C4-2B (cell line): ENCODE measurements at regions not wholly inside any gene's neighbourhood (a gene's known extent, or its start where the extent isn't known, plus 50 kb on each side); places are given as distances from the start of the nearest gene placed in this dataset.
"Not testable (repeated sequence)": the region's sequence is repeated elsewhere in the genome, so short reads cannot be mapped to it uniquely, and the experiment has no call there.

Source experiments
- ZFX ChIP-seq: fragments of 450-650 bp; IDR thresholded peaks from 2 replicates; pipeline ENCODE4 v1.6.1; 2017
- TF ChIP-seq, protein P1 (sequence below): fragments of 450-650 bp; conservative IDR thresholded peaks from 2 replicates; pipeline ENCODE4 v1.5.1; 2017; ENCODE audit warnings: mild to moderate bottlenecking

DNA sequence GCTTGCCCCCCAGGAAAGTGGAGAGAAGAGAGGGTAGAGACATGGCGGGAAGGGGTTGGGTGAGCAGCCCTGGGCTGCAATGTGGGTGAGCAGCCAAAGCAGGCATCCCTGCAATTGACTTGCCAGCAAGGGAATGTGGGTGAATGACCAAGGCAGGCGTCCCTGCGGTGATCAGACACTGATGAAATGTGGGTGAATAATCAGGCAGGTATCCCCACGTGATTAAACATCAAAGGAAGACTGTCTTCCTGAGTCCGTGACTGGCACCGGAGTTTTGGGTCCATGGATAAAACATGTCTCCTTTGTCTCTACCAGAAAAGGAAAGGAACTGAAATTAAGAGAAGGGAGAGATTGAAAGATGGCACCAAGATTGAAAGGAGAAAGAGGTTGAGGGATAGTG, 109.9 kb upstream of the PPM1J start:
- TF ChIP-seq, protein P1, sequence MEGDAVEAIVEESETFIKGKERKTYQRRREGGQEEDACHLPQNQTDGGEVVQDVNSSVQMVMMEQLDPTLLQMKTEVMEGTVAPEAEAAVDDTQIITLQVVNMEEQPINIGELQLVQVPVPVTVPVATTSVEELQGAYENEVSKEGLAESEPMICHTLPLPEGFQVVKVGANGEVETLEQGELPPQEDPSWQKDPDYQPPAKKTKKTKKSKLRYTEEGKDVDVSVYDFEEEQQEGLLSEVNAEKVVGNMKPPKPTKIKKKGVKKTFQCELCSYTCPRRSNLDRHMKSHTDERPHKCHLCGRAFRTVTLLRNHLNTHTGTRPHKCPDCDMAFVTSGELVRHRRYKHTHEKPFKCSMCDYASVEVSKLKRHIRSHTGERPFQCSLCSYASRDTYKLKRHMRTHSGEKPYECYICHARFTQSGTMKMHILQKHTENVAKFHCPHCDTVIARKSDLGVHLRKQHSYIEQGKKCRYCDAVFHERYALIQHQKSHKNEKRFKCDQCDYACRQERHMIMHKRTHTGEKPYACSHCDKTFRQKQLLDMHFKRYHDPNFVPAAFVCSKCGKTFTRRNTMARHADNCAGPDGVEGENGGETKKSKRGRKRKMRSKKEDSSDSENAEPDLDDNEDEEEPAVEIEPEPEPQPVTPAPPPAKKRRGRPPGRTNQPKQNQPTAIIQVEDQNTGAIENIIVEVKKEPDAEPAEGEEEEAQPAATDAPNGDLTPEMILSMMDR: not testable (repeated sequence)
- TF ChIP-seq ZFX: not testable (repeated sequence)
